HG03159 (cell line): ENCODE measurements at regions not wholly inside any gene's neighbourhood (a gene's known extent, or its start where the extent isn't known, plus 50 kb on each side); places are given as distances from the start of the nearest gene placed in this dataset.

Experiments used
- ATAC-seq: cut with Tn5 transposase; IDR thresholded peaks from one replicate; pipeline ENCODE4 v1.9.1; 2021; ENCODE audit warnings: mild to moderate bottlenecking, moderate library complexity; ENCODE audit not compliant: unreplicated experiment

- peak; percentile 72 for ATAC-seq
These were observed 66.4 kb upstream of the PDE10A start for GRCh38 chr6:165729307-165729936.

DNA sequence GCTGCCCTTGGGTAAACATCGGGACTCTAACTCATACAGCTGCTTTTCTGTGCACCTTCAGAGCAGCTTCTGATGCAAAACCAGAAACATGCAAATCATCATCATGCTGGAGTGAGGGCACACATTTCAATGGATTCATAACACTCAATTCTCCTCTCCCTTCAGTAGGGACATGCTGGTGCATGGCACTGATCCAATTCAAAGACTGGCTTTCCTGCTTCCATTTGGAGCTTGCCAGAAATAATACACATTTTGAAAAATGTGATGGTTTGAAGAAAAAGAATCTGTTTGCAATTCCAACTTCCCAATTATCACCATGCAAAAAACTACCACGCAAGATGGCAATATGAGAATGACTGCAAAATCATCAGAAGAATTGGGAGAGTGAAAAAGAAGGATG lies 65.2 kb upstream of the PDE10A start:
- no peak for ATAC-seq

DNA sequence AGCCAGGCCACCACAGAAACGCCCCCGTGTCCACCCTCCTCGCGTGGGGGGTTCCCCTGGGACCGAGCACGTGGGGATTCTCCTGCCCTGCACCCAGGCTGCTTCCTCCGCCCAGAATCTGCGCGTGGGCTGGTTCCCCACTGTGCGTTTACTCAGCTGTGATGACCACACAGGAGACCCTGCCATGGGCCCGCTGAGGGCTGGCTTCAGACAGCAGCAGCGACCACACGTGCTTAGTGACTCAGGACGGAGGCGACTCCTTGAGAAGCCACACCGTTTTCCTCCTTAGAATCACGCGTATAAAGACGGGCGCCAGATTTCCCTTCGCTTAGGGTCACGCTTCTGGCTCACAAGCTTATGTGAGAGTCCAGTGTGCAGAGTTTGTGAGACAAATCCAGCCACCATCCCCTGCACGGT lies 63.9 kb upstream of the PDE10A start:
- no peak for ATAC-seq

DNA sequence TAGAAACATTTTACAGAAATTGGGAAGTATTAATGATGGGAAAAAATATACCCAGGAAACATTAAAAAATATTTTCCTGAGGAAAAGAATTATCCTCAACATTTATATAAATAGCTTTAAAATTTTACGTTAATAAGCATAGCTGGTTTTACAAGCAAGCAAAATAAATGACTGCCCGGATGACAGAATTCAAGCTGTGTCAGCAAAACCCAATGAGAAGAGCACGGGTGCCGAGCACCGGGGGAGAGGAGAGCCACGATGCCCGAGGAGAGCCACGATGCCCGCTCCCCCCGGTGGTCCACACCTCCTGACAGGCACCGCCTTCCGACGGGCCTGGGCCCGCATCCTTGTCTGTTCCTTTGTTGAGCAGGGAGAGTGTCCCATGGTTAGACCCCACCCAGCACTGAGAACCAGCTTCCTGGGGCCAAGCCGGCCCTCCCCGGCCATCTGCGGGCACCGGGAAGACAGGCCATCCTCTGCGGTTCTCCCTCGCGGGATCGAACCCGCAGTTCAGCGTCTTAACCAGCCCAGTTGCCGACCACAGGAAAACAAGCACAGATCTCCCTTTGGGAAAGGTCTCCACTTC lies 63.3 kb upstream of the PDE10A start:
- no peak for ATAC-seq

DNA sequence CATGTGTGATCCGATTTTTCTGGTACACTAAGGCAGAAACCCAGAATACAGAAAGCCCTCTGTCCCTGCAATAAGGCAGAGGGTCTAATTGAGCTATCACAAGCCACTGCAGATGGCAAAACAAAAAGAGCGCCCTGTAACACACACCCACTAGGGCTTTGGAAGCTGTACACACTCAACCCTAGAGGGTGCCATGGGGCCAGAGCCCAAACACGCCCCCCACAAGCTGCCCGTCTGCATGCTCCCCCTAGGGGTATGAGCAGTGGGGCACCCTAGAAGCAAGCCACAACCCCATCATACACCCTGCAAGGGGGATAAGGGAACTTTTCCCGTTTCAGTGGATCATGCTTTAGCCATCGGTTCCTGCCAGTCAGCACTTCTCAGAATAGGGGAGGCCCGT lies 62.2 kb upstream of the PDE10A start:
- no peak for ATAC-seq

DNA sequence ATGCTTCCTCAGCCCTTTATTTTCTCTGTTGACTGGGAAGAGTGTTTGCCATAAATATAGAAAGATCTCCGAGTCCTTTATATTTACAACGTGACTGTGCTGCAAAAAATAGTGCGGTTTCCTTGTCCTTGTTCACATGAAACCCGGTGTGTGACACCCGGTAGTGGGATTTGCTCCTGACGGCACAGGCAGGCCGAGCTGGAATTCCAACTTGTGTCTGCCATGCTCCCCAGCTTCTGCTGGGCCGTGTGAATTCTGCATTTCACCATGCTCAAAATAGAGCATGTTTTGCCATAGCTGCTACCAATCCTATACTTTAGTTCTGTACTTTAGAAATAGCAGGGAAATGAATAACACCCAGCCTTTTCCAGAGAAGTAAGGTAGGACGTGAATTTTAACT lies 60.3 kb upstream of the PDE10A start:
- no peak for ATAC-seq

DNA sequence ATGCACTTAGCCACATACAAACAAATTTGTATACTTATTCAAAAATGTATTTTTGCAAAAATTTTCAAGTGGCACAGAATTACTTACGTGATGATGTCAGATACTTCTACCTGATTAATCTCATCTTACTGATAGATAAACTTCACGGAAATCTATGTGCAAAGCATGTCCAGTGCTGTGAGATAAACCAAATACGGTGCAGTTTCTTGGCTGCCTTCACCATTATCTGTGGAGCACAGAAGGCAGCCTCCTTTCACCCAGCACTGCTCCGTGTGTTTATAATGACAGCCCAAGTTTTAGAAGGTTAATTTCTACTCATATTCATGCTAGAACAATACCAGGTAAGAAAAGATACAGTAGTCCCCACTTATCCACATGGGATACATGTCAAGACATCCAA lies 59.0 kb upstream of the PDE10A start:
- no peak for ATAC-seq

- ATAC-seq, result no peak
These were observed 58.3 kb upstream of the PDE10A start for GRCh38 chr6:165721356-165721755.

DNA sequence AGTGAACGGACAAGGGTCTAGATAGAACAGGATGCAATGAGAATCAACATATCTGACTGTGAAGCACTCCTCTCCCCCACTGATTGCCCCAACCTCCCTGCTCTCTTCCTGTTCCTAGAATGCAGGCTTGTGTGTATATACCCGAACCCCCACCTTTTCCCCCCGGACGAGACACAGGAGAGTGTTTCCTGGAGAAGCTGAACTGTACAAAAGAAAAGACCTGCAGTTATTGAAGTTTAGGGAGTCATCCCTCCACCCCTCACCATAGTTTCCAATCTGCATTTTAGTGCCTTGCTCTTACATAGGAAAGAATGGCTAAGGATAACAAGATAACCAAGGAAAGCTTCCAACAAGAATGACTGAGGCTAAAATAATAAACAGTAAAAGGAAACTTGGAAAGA lies 55.5 kb upstream of the PDE10A start:
- ATAC-seq, result no peak

GRCh38 chr6:165717732-165718465 lies 54.9 kb upstream of the PDE10A start:
- no peak for ATAC-seq

- no peak for ATAC-seq
These were observed 53.8 kb upstream of the PDE10A start for GRCh38 chr6:165716886-165717285.

- no peak for ATAC-seq
These were observed 52.4 kb upstream of the PDE10A start for GRCh38 chr6:165715428-165715827.

DNA sequence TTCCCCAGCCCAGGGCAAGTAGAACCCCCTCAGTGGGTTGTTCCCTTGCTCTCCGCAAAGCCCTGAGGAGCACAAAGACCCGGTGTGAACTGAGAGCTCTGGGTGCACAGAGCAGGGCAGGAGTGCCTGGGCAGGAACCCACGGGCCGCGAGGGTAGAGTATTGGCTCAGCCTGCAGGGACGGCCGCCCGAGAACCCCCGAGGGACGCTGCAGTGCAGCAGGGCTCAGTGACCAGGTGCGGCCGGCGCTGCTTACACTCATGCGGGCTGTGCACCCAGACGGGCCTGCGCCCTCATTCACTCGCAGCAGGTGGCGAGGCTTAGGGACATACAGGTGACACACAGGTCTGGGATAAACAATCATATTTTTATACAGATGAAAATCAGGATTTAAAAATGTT lies 51.9 kb upstream of the PDE10A start:
- ATAC-seq, result no peak

DNA sequence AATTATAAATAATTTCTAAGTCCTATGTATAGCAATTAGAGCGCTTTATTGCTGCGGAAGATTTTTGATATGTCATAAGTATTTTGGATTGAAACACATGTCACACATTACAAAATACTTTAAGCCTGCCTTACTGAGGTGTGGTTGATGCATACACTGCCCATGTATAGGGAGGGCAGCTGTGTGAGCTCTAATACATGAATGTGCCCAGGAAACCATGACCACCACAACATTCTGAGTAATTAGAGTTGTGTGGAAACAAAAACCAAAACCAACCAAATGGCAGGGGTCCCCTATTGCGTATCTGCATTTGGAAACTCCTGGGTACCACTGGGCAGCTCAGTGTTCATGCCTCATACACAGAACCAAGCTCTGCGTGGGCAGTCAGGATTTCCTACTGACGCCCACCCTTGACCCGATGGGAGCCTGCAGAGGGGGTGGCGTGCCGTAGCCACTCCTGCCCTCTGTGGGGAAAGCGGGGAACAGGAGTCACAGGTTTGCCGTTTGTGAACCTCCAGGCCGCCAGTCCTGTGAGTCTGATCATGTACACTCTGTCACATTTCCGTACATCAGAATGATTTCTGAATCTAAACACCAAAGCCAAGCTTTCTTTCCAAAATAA lies 50.9 kb upstream of the PDE10A start:
- ATAC-seq, result no peak
